A549 (cell line): ENCODE measurements at regions not wholly inside any gene's neighbourhood (a gene's known extent, or its start where the extent isn't known, plus 50 kb on each side); places are given as distances from the start of the nearest gene placed in this dataset.

Experiments used
- ATAC-seq, 2 experiments: fragments of 200-7000 bp in 1 of 2; fragments of >200 bp in 1 of 2; cut with Nextera tagmentation in 1 of 2; cut with Tn5 transposase in 1 of 2; 3 replicates each; pipeline versions ENCODE4 v1.8.0 to v1.9.1; 2018 to 2020; ENCODE audit warnings: mild to moderate bottlenecking in 1 of 2, moderate library complexity in 1 of 2
- CTCF ChIA-PET: fragments of 300-600 bp; sonication (Branson Sonifier 250); formaldehyde crosslinking; extraction: SDS; loops from one replicate; lab custom pipeline; 2021; ENCODE audit warnings: antibody characterized with exemption, inconsistent platforms; lab: Yijun Ruan, JAX
- POLR2A ChIA-PET: fragments of 350-600 bp; formaldehyde crosslinking; extraction: SDS; loops from one replicate; lab custom pipeline; 2021; ENCODE audit warnings: antibody characterized with exemption, inconsistent platforms; lab: Yijun Ruan, JAX
- DNase-seq, 2 experiments: peaks; one replicate each; pipeline versions ENCODE4 v3.0.0 to v3.0.0-alpha.2; 2011 to 2016; ENCODE audit warnings: low read depth in 1 of 2, low spot score in 1 of 2
- FAIRE-seq: peaks from 2 replicates; lab custom pipeline; 2011; peaks lifted over from hg19 to GRCh38; lab: Jason Lieb, UNC
- H3K27ac ChIP-seq, 2 experiments: fragments of >200 bp; sonication (Bioruptor Twin); formaldehyde crosslinking; 3 replicates each; pipeline ENCODE4 v1.5.1; 2016 to 2017
- H3K4me1 ChIP-seq: fragments of >200 bp; sonication (Bioruptor Twin); formaldehyde crosslinking; 3 replicates; pipeline ENCODE4 v1.6.1; 2016
- H3K4me2 ChIP-seq: fragments of >200 bp; sonication (Bioruptor Twin); formaldehyde crosslinking; 3 replicates; pipeline ENCODE4 v1.6.1; 2016
- H3K4me3 ChIP-seq: fragments of >200 bp; sonication (Bioruptor Twin); formaldehyde crosslinking; 3 replicates; pipeline ENCODE4 v1.5.1; 2016
- H3K9me3 ChIP-seq: fragments of >200 bp; sonication (Bioruptor Twin); formaldehyde crosslinking; 3 replicates; pipeline ENCODE4 v1.6.1; 2016
- ATOH8 ChIP-seq: fragments of 250-450 bp; sonication (Bioruptor Pico); IDR thresholded peaks from 2 replicates; pipeline ENCODE4 v1.5.0; 2020; ENCODE audit warnings: low read depth, mild to moderate bottlenecking, moderate library complexity
- CBX2 ChIP-seq: fragments of 200-600 bp; sonication (generic); IDR thresholded peaks from 2 replicates; pipeline ENCODE4 v1.6.1; 2016; ENCODE audit warnings: low read depth, mild to moderate bottlenecking, borderline replicate concordance
- CHD2 ChIP-seq: fragments of 150-350 bp; IDR thresholded peaks from 2 replicates; pipeline ENCODE4 v1.6.1; 2014; ENCODE audit warnings: low read length; ENCODE audit not compliant: partially characterized antibody
- E2F6 ChIP-seq: IDR thresholded peaks from 2 replicates; pipeline ENCODE4 v1.6.1; 2012; ENCODE audit warnings: low read depth, borderline replicate concordance
- ELK1 ChIP-seq: fragments of 150-350 bp; IDR thresholded peaks from 2 replicates; pipeline ENCODE4 v1.6.1; 2014; ENCODE audit warnings: low read depth, mild to moderate bottlenecking, low read length
- EP300 ChIP-seq, 2 experiments: fragments of >200 bp; sonication (Bioruptor Twin); formaldehyde crosslinking; IDR thresholded peaks; 2 replicates in 1 of 2; 3 replicates in 1 of 2; pipeline ENCODE4 v1.6.1; 2016 to 2017
- ESRRA ChIP-seq: fragments of 150-350 bp; IDR thresholded peaks from 2 replicates; pipeline ENCODE4 v1.6.1; 2014; ENCODE audit warnings: mild to moderate bottlenecking, low read length, borderline replicate concordance
- FOSB ChIP-seq: fragments of 250-450 bp; sonication (Bioruptor Pico); IDR thresholded peaks from 2 replicates; pipeline ENCODE4 v1.5.0; 2020; ENCODE audit warnings: mild to moderate bottlenecking, moderate library complexity
- HDAC2 ChIP-seq: fragments of 200-600 bp; sonication (generic); IDR thresholded peaks from 2 replicates; pipeline ENCODE4 v1.6.1; 2016
- HEYL ChIP-seq: fragments of 250-450 bp; sonication (Bioruptor Pico); IDR thresholded peaks from 2 replicates; pipeline ENCODE4 v1.8.0; 2021; ENCODE audit warnings: mild to moderate bottlenecking, moderate library complexity
- HOXA7 ChIP-seq: fragments of 250-450 bp; sonication (Bioruptor Pico); IDR thresholded peaks from 2 replicates; pipeline ENCODE4 v1.5.0; 2020; ENCODE audit warnings: mild to moderate bottlenecking, moderate library complexity
- HOXB13 ChIP-seq: fragments of 250-450 bp; sonication (Bioruptor Pico); IDR thresholded peaks from 2 replicates; pipeline ENCODE4 v1.5.0; 2020; ENCODE audit warnings: low read depth, mild to moderate bottlenecking, moderate library complexity
- JUNB ChIP-seq: fragments of >200 bp; sonication (Bioruptor Twin); formaldehyde crosslinking; IDR thresholded peaks from 2 replicates; pipeline ENCODE4 v1.6.1; 2016
- KDM1A ChIP-seq: fragments of 200-600 bp; sonication (generic); IDR thresholded peaks from 2 replicates; pipeline ENCODE4 v1.6.1; 2016; ENCODE audit warnings: low read depth, mild to moderate bottlenecking
- MAFK ChIP-seq: fragments of 450-650 bp; IDR thresholded peaks from 2 replicates; pipeline ENCODE4 v1.6.1; 2014; ENCODE audit not compliant: partially characterized antibody
- MAZ ChIP-seq: fragments of 150-350 bp; IDR thresholded peaks from 2 replicates; pipeline ENCODE4 v1.6.1; 2014; ENCODE audit warnings: antibody characterized with exemption, low read depth, low read length, borderline replicate concordance
- MYC ChIP-seq: IDR thresholded peaks from 2 replicates; pipeline ENCODE4 v1.6.1; 2012; ENCODE audit warnings: mild to moderate bottlenecking, inconsistent platforms, low read length, improper control_type of control experiment, borderline replicate concordance
- NFE2L2 ChIP-seq: fragments of 150-350 bp; conservative IDR thresholded peaks from 2 replicates; pipeline ENCODE4 v1.6.1; 2014; ENCODE audit warnings: low read length
- PHF8 ChIP-seq: fragments of 200-600 bp; sonication (generic); IDR thresholded peaks from 2 replicates; pipeline ENCODE4 v1.6.1; 2016; ENCODE audit warnings: low read depth, mild to moderate bottlenecking, antibody characterized with exemption, moderate library complexity, borderline replicate concordance
- POLR2A ChIP-seq: IDR thresholded peaks from 2 replicates; pipeline ENCODE4 v1.6.1; 2012; ENCODE audit warnings: mild to moderate bottlenecking, low read length
- POLR2AphosphoS2 ChIP-seq: conservative IDR thresholded peaks from 2 replicates; pipeline ENCODE4 v1.6.1; 2012; ENCODE audit warnings: low read length, improper control_type of control experiment, inconsistent platforms
- RARB ChIP-seq: fragments of 250-450 bp; sonication (Bioruptor Pico); IDR thresholded peaks from 2 replicates; pipeline ENCODE4 v1.8.0; 2021; ENCODE audit warnings: mild to moderate bottlenecking, moderate library complexity
- RFX5 ChIP-seq: fragments of 450-650 bp; IDR thresholded peaks from 2 replicates; pipeline ENCODE4 v1.7.1; 2014; ENCODE audit warnings: antibody characterized with exemption, mild to moderate bottlenecking, moderate library complexity
- RNF2 ChIP-seq: fragments of 200-600 bp; sonication (generic); IDR thresholded peaks from 2 replicates; pipeline ENCODE4 v1.6.1; 2016; ENCODE audit warnings: low read depth, mild to moderate bottlenecking, antibody characterized with exemption, moderate library complexity, borderline replicate concordance
- SMC3 ChIP-seq: fragments of >200 bp; sonication (Bioruptor Twin); formaldehyde crosslinking; IDR thresholded peaks from 3 replicates; pipeline ENCODE4 v1.6.1; 2018; ENCODE audit warnings: inconsistent platforms
- TFCP2L1 ChIP-seq: fragments of 250-450 bp; sonication (Bioruptor Pico); IDR thresholded peaks from 2 replicates; pipeline ENCODE4 v1.5.0; 2021; ENCODE audit warnings: mild to moderate bottlenecking
- TP53 ChIP-seq: fragments of 250-450 bp; sonication (Bioruptor Pico); IDR thresholded peaks from 2 replicates; pipeline ENCODE4 v1.5.0; 2021; ENCODE audit warnings: mild to moderate bottlenecking, moderate library complexity
- ZNF302 ChIP-seq: fragments of 250-450 bp; sonication (Bioruptor Pico); IDR thresholded peaks from 2 replicates; pipeline ENCODE4 v1.9.0; 2021; ENCODE audit warnings: inconsistent platforms, mild to moderate bottlenecking, moderate library complexity
- ZSCAN20 ChIP-seq: fragments of 250-450 bp; sonication (Bioruptor Pico); IDR thresholded peaks from 2 replicates; pipeline ENCODE4 v1.8.0; 2022; ENCODE audit warnings: mild to moderate bottlenecking, moderate library complexity
- WGBS: methylation state at CpG from one replicate; pipeline ENCODE4 v1.1.6; 2017; ENCODE audit errors: missing lambda C conversion rate; 5-methylcytosine and 5-hydroxymethylcytosine counted together
- TF ChIP-seq, protein P1 (sequence below): fragments of >200 bp; sonication (Bioruptor Twin); formaldehyde crosslinking; IDR thresholded peaks from 3 replicates; pipeline ENCODE4 v1.5.1; 2016
- TF ChIP-seq, protein P2 (sequence below): IDR thresholded peaks from 2 replicates; pipeline ENCODE4 v1.6.1; 2012
- TF ChIP-seq, protein P3 (sequence below): fragments of >200 bp; sonication (Bioruptor Twin); formaldehyde crosslinking; IDR thresholded peaks from 2 replicates; pipeline ENCODE4 v1.6.1; 2016

DNA sequence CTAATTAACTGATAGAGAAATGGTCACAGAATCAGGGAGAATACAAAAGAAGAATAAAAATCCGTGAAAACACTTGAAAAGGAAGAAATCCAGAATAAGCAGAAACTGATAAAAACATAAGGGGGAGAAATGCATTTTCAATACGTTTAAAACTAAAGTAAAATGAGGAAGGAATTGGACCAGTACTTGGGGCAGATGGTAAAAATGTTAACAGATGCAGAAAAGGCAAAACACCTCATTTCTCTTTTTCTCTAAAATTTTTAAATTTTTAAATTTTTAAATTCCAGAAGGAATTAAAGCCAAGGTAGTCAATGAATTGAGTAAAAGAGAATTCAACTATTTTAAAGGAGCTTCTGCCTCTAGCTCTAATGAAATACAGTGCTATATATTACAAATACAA is 353.9 kb downstream of the METTL4 start (continued):
- TF ChIP-seq, protein P1, sequence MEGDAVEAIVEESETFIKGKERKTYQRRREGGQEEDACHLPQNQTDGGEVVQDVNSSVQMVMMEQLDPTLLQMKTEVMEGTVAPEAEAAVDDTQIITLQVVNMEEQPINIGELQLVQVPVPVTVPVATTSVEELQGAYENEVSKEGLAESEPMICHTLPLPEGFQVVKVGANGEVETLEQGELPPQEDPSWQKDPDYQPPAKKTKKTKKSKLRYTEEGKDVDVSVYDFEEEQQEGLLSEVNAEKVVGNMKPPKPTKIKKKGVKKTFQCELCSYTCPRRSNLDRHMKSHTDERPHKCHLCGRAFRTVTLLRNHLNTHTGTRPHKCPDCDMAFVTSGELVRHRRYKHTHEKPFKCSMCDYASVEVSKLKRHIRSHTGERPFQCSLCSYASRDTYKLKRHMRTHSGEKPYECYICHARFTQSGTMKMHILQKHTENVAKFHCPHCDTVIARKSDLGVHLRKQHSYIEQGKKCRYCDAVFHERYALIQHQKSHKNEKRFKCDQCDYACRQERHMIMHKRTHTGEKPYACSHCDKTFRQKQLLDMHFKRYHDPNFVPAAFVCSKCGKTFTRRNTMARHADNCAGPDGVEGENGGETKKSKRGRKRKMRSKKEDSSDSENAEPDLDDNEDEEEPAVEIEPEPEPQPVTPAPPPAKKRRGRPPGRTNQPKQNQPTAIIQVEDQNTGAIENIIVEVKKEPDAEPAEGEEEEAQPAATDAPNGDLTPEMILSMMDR = no peak
- TF ChIP-seq ELK1 (no peak), POLR2A (no peak), POLR2AphosphoS2 (no peak), TP53 (CRISPR knock-in tag) (no peak), EP300 (IDR thresholded peaks at IDR 0.05) (no peak), HOXA7 (CRISPR knock-in tag) (no peak)

DNA sequence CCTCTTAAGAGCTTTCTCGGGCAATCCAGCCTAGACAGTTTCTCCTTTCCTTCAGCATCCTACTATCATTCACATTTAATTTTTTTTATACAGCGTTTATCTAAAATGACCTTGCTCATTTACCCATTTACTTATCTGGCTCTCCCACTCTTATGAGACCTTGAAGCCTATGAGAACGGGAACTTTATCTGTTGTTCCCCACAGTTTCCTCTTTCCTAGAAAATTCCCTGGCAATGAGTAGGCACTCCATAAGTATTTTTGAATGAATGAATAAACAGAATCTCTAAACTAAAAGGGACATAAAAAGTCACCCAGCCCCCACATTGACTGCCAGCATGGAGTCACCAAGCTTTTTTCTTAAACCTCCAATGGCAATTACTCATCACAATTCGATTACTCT is 353.2 kb downstream of the METTL4 start:
- DNase-seq = no peak
- TF ChIP-seq MAZ (no peak), NFE2L2 (no peak), E2F6 (no peak), POLR2A (no peak), SMC3 (no peak), HDAC2 (no peak), MYC (no peak), CBX2 (no peak), EP300 (IDR thresholded peaks at IDR 0.05) (no peak), ZSCAN20 (CRISPR knock-in tag) (no peak), ESRRA (no peak), ZNF302 (no peak), TFCP2L1 (no peak)
- TF ChIP-seq, protein P2, sequence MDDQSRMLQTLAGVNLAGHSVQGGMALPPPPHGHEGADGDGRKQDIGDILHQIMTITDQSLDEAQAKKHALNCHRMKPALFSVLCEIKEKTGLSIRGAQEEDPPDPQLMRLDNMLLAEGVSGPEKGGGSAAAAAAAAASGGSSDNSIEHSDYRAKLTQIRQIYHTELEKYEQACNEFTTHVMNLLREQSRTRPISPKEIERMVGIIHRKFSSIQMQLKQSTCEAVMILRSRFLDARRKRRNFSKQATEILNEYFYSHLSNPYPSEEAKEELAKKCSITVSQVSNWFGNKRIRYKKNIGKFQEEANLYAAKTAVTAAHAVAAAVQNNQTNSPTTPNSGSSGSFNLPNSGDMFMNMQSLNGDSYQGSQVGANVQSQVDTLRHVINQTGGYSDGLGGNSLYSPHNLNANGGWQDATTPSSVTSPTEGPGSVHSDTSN = no peak
- TF ChIP-seq, all 56 proteins: peak for 0
- H3K4me1 ChIP-seq = 0 out of 3 replicates have a peak, but pooled peaks cover 1% of the 10 kb centered on the region
- H3K4me2 ChIP-seq = no peak overlapping the region
- no peak overlapping the region for H3K27ac ChIP-seq
- ATAC-seq (no peak), FAIRE-seq (no peak)
- H3K9me3 ChIP-seq = no peaks in the 10 kb centered on the region
- no peak overlapping the region for H3K4me3 ChIP-seq
- WGBS = 16% methylated on average over 4 of the region's 4 CpGs
- POLR2A ChIA-PET = no interaction called here
- CTCF ChIA-PET = no interaction called here

GRCh38 chr18:2219706-2220105 is 351.6 kb downstream of the METTL4 start:
- Histone ChIP-seq H3K4me1 (0 out of 3 replicates have a peak, but pooled peaks cover 3% of the 10 kb centered on the region), H3K27ac (no peak overlapping the region), H3K4me3 (no peak overlapping the region), H3K9me3 (no peaks in the 10 kb centered on the region), H3K4me2 (no peak overlapping the region)
- ATAC-seq (no peak), FAIRE-seq (no peak), DNase-seq (no peak)
- POLR2A ChIA-PET = no interaction called here
- CTCF ChIA-PET = no interaction called here
- no peak for TF ChIP-seq RFX5
- TF ChIP-seq PHF8 = no peak
- TF ChIP-seq MAFK = no peak
- no peak for TF ChIP-seq JUNB
- TF ChIP-seq FOSB = no peak
- TF ChIP-seq, protein P3, sequence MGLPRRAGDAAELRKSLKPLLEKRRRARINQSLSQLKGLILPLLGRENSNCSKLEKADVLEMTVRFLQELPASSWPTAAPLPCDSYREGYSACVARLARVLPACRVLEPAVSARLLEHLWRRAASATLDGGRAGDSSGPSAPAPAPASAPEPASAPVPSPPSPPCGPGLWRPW = no peak
- no peak for TF ChIP-seq CHD2
- TF ChIP-seq RARB (CRISPR knock-in tag) = no peak
- no peak for TF ChIP-seq ATOH8 (CRISPR knock-in tag)
- TF ChIP-seq RNF2 = no peak
- TF ChIP-seq TFCP2L1 = no peak
- no peak for TF ChIP-seq HEYL
- no peak for TF ChIP-seq ZNF302
- TF ChIP-seq KDM1A = no peak
- no peak for TF ChIP-seq SMC3
- TF ChIP-seq HOXB13 = no peak
- 58% methylated on average over 3 of the region's 3 CpGs for WGBS
